Mesodermal cell (in vitro differentiated cells): ENCODE measurements at regions not wholly inside any gene's neighbourhood (a gene's known extent, or its start where the extent isn't known, plus 50 kb on each side); places are given as distances from the start of the nearest gene placed in this dataset.

Experiments used
- H3K27ac ChIP-seq: 2 replicates; pipeline ENCODE4 v1.7.0; 2013; ENCODE audit warnings: mild to moderate bottlenecking, low read depth, low read length, moderate library complexity; ENCODE audit not compliant: severe bottlenecking
- H3K36me3 ChIP-seq: 2 replicates; pipeline ENCODE4 v1.7.1; 2013; ENCODE audit warnings: mild to moderate bottlenecking, low read length, moderate library complexity; ENCODE audit not compliant: control insufficient read depth, insufficient read depth
- H3K4me1 ChIP-seq: one replicate; pipeline ENCODE4 v1.7.1; 2013; ENCODE audit warnings: mild to moderate bottlenecking, low read length; ENCODE audit not compliant: insufficient read depth, control insufficient read depth, poor library complexity, severe bottlenecking
- H3K4me3 ChIP-seq: 2 replicates; pipeline ENCODE4 v1.7.0; 2013; ENCODE audit warnings: low read length, control low read depth, mild to moderate bottlenecking; ENCODE audit not compliant: insufficient read depth, poor library complexity, severe bottlenecking; ENCODE audit errors: extremely low read depth
- H3K9me3 ChIP-seq: 2 replicates; pipeline ENCODE4 v1.7.1; 2013; ENCODE audit warnings: mild to moderate bottlenecking, low read length, moderate library complexity; ENCODE audit not compliant: control insufficient read depth
- WGBS, 2 experiments: methylation state at CpG; one replicate each; pipeline ENCODE4 v1.1.5; 2013; ENCODE audit warnings: missing lambda C conversion rate in 2 of 2; ENCODE audit not compliant: insufficient coverage in 2 of 2; 5-methylcytosine and 5-hydroxymethylcytosine counted together

DNA sequence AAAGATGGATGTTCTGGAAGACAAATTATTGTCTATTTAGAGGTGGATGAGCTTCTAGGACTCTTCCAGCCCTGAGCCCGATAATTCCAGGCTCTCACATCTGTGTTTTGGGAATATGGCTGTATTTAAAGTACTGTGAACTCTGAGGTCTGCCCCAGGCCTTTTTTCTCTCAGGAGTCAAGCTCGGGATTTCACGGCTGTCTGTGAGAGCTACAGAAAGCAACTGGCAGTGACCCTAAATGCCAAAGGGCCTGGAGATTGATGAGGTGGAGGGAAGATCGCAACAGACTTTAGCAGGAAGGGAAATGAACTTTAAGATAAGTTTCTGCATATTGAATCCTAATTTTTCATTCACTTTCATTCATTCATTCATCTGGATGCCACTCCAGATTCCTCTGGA is 51.0 kb upstream of the COL13A1 start:
- Histone ChIP-seq H3K9me3 (no peaks in the 10 kb centered on the region), H3K4me1 (peaks cover 5% of the 10 kb centered on the region), H3K4me3 (no peak overlapping the region), H3K36me3 (no peaks in the 10 kb centered on the region), H3K27ac (no peak overlapping the region)
- 81 to 91% methylated on average over 3 of the region's 4 CpGs for WGBS, 2 experiments

DNA sequence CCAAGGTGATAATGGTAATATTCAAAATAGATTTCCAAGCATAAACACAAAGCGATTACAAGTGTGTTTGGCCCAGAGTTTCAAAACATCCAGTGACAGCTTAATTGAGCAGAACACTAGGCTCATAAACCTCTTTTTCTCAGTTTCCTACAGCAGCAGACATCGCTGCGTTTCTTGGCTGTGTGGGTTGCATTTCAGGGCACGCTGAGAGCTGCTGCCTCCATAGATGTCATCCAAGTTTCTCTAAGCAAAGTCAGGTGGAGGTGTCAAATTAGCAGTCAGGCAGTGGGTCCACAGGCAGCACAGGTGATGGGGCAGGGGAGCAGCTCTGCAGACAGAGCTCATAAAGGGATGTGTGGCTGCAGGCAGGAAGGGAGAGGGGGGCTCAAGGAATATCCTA is 50.5 kb upstream of the COL13A1 start:
- Histone ChIP-seq H3K4me3 (no peak overlapping the region), H3K4me1 (peaks cover 5% of the 10 kb centered on the region), H3K9me3 (no peaks in the 10 kb centered on the region), H3K36me3 (no peaks in the 10 kb centered on the region), H3K27ac (no peak overlapping the region)
- WGBS, 2 experiments = 48 to 66% methylated on average over 3 to 4 of the region's 4 CpGs
